GM18868 (cell line): ENCODE measurements at regions not wholly inside any gene's neighbourhood (a gene's known extent, or its start where the extent isn't known, plus 50 kb on each side); places are given as distances from the start of the nearest gene placed in this dataset.
A peak's percentile ranks its signal among the peaks of the same experiment; 100 is the strongest.
"Not testable (repeated sequence)": the region's sequence is repeated elsewhere in the genome, so short reads cannot be mapped to it uniquely, and the experiment has no call there.

Experiments used
- ATAC-seq: cut with Tn5 transposase; IDR thresholded peaks from one replicate; pipeline ENCODE4 v1.9.1; 2021; ENCODE audit warnings: mild to moderate bottlenecking, moderate library complexity; ENCODE audit not compliant: unreplicated experiment

DNA sequence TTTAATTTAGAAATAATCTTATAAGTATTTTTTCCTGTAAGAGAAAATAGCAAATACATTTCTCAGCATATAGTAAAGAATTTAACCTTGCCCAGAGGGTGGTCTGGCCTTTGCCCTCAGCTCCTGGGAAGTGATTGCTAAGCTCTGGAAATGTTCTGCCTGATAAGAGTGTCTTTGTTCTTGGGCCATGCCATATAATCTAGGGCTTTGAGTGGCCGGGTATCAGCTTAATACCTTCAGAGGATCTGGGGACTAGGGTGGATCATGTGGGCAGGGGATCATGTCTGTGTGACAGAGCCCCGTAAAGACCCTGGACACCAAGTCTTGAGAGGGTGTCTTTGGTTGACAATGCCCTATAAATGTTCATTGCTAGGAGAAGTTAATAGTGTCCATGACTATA lies 1032.4 kb upstream of the MIR17HG start:
- ATAC-seq = no peak

GRCh38 chr13:90320664-90321063 lies 1026.8 kb upstream of the MIR17HG start:
- no peak for ATAC-seq

DNA sequence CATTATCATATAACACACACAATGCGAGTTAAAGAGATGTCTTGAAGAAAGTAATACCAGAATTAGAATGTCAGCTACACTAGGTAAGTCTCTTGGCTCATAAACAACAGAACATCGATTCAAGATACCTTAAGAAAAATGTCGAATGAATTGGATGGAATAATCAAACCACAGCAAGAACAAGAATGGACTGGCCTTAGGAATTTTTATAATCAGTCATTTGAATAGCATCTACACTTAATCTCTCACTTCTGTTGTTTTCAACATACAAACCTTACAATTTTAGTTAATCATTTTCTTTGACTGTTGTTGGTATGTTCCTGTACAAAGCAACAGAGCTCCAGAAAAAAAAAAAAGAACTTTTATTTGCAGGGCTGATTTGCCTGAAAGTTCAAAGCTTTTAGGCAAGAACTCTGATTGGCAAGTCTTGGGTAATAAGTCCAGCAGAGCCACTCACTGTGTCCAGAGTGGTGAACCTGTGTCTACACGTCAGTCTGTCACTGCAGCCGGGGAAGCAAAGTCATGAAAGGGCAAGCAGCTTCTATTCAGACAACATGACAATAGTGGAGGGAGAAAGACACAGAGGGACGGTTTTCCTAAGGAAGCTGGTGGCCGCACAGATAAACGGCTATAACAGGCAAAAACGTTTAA lies 1026.1 kb upstream of the MIR17HG start:
- no peak for ATAC-seq

DNA sequence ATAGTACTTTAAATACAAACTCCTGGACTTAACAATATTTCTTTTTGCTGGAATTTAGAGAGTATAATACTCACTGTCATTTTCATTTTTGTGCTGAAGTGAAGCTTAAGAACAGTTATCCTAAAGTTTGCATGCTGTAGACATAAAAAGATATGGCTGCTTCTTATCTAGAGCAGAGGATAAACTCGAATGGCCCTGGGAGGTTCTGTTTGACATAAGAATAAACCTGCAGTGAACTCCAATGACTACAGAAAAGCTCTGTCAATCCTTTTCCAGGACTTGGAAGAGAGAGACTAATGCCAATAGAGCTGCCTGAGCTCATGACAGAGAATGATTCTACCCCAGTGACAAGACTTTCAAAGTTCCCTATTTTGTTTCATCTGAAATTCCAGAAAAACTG lies 1017.8 kb upstream of the MIR17HG start:
- ATAC-seq = no peak

GRCh38 chr13:90331974-90332373 lies 1015.5 kb upstream of the MIR17HG start:
- no peak for ATAC-seq

- no peak for ATAC-seq
Measured at GRCh38 chr13:90336507-90336906, 1011.0 kb upstream of the MIR17HG start.

DNA sequence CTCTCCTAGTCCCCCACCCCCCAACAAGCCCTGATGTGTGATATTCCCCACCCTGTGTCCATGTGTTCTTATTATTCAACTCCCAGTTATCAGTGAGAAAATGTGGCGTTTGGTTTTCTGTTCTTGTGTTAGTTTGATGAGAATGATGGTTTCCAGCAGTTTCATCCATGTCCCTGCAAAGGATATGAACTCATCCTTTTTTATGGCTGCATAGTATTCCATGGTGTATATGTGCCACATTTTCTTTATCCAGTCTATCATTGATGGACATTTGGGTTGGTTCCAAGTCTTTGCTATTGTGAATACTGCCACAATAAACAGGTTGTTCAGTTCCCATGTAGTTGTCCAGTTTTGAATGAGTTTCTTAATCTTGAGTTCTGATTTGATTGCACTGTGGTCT lies 1006.1 kb upstream of the MIR17HG start:
- not testable (repeated sequence) for ATAC-seq

DNA sequence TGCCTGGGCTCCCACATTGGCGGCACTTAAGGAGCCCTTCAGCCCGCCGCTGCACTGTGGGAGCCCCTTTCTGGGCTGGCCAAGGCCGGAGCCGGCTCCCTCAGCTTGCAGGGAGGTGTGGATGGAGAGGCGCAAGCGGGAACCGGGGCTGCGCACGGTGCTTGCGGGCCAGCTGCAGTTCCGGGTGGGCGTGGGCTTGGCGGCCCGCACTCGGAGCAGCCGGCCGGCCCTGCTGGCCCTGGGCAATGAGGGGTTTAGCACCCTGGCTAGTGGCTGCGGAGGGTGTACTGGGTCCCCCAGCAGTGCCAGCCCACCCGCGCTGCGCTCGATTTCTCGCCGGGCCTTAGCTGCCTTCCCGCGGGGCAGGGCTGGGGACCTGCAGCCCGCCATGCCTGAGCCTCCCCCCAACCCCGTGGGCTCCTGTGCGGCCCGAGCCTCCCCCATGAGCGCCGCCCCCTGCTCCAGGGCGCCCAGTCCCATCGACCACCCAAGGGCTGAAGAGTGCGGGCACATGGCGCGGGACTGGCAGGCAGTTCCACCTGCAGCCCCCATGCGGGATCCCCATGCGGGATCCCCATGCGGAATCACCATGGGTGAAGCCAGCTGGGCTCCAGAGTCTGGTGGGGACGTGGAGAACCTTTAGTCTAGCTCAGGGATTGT lies 998.9 kb upstream of the MIR17HG start:
- not testable (repeated sequence) for ATAC-seq

DNA sequence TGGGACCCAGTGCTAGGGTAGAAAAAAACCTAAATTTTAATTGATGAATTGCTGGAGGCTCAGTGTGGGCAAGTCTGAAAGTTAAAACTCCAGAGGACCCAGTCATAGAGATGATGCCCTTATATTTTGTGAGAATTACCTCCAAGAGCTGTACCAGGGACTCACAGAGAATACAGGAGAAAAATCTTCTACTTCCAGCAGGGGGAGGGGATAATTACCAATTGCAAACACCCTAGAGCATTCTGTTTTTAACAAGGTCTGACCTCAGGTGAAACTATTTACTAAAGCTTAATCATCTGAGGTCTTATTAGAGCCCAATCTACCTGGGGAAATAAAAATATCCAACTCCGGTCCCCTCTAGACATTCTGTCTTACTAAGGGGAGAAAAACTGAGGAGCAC lies 994.7 kb upstream of the MIR17HG start:
- ATAC-seq = no peak

- ATAC-seq = no peak
Measured at GRCh38 chr13:90355162-90355751, 992.2 kb upstream of the MIR17HG start.

DNA sequence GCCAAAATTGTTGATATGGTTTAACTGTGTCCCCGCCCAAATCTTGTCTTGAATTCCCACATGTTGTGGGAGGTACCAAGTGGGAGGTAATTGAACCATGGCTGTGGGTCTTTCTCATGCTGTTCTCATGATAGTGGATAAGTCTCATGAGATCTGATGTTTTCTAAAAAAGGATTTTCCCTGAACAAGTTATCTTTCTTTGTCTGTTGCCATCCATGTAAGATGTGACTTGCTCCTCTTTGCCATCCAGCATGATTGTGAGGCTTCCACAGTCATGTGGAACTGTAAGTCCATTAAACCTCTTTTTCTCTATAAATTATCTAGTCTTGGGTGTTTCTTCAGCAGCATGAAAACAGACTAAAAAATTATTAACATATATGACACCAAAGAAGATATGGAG lies 986.7 kb upstream of the MIR17HG start:
- no peak for ATAC-seq

DNA sequence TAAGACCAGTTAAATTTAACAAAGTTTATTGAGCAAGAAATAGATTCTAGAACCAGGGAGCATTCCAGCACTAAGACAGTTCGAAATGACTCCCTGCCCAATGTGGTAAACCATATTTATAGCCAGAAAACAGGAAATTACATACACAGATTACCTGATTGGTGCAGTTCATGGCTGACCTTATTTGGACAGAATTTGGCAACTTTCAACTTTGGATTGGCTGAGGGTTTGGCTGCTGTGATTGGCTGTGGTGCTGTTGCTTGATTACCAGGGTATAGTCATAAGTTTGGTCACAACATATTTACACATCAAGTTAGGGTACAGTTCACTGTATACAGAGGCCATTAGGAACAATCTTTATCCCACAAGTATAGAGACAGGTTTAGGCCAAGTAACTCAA lies 984.8 kb upstream of the MIR17HG start:
- ATAC-seq = peak; percentile 53

- no peak for ATAC-seq
Measured at GRCh38 chr13:90365130-90365529, 982.4 kb upstream of the MIR17HG start.

DNA sequence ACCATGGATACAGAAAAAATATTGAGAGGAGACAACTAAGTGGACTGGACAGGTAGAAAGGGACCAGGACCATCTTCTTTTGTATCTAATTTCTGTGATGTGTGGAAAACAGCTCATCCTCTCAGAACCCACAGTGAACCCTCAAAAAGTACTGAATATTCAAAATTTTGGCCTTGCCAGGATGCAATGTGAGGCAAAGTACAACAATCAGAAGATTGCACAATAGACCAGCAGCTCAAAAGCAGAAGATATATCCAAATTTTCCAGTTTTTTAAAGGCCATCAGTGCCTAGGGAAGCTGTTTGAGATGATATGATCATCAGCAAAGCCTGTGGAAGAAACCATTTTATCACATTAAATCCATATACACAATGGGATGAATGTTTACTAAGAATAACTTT lies 973.3 kb upstream of the MIR17HG start:
- ATAC-seq = no peak

GRCh38 chr13:90375851-90376250 lies 971.6 kb upstream of the MIR17HG start:
- no peak for ATAC-seq

DNA sequence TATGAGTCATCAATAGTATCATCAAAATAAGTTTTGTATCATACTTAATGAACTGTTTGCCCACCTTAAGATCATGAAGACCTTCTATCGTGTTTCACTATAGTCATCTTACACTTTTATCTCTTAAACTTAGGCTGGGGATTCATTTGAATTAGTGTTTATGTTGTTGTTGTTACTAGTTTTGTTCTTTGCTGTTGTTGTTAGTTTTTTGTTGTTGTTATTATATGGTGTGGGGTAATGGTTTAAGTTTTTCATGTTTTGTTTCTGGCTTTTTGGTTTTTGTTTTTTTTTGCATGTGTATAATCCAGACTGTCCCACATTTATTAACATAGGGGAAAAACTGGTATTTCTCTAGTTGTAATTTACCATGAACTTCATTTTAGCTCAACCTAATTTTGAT lies 965.1 kb upstream of the MIR17HG start:
- no peak for ATAC-seq

- ATAC-seq = no peak
Measured at GRCh38 chr13:90385781-90386489, 961.6 kb upstream of the MIR17HG start.

DNA sequence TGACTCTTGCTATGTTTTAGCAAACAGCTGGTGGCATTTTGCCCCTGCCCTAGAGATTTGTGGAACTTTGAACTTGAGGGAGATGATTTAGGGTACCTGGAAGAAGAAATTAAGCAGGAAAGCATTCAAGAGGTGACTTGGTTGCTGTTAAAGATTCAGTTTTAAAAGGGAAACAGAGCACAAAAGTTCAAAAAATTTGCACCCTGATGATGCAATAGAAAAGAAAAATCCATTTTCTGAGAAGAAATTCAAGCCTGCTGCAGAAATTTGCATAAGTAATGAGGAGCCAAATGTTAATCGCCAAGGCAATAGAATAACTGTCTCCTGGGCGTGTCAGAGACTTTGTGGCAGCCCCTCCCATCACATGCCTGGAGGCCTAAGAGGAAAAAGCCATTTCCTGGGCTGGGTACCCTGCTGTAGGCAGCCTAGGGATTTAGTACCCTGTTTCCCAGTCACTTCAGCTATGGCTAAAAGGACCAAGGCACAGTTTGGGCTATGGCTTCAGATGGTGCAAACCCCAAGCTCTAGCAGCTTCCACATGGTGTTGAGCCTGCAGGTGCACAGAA lies 958.5 kb upstream of the MIR17HG start:
- no peak for ATAC-seq

DNA sequence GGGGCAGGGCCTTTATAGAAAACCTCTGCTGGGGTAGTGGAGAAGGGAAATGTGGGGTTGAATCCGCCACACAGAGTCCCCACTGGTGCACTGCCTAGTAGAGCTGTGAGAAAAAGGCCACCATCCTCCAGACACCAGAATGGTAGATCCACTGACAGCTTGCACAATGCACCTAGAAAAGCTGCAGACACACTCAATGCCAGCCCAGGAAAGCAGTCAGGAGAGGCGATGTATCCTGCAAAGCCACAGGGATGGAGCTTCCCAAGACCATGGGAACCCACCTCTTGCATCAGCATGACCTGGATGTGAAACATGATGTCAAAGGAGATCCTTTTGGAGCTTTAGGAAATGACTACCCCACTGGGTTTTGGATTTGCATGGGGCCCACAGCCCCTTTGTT lies 958.0 kb upstream of the MIR17HG start:
- no peak for ATAC-seq

GRCh38 chr13:90393408-90393807 lies 954.1 kb upstream of the MIR17HG start:
- ATAC-seq = no peak

GRCh38 chr13:90395348-90395747 lies 952.1 kb upstream of the MIR17HG start:
- no peak for ATAC-seq

- no peak for ATAC-seq
Measured at GRCh38 chr13:90395846-90396245, 951.6 kb upstream of the MIR17HG start.
